GM18507 (cell line): ENCODE measurements at regions not wholly inside any gene's neighbourhood (a gene's known extent, or its start where the extent isn't known, plus 50 kb on each side); places are given as distances from the start of the nearest gene placed in this dataset.

Source experiments
- DNase-seq: peaks from one replicate; pipeline ENCODE4 v3.0.0; 2011; ENCODE audit warnings: low read depth; ENCODE audit not compliant: insufficient read length; ENCODE audit errors: extremely low spot score
- FAIRE-seq: peaks from 2 replicates; lab custom pipeline; 2011; peaks lifted over from hg19 to GRCh38; lab: Jason Lieb, UNC

- no peak for DNase-seq
- no peak for FAIRE-seq
Measured at GRCh38 chr7:127448566-127448965, 56.1 kb upstream of the ZNF800 start.

- DNase-seq = peak; percentile 15
- peak; percentile 90 for FAIRE-seq
Measured at GRCh38 chr7:127447326-127447945, 54.9 kb upstream of the ZNF800 start.

GRCh38 chr7:127446842-127447241, 54.3 kb upstream of the ZNF800 start:
- no peak for DNase-seq
- no peak for FAIRE-seq
